H1 (cell line): ENCODE measurements at regions not wholly inside any gene's neighbourhood (a gene's known extent, or its start where the extent isn't known, plus 50 kb on each side); places are given as distances from the start of the nearest gene placed in this dataset.

Source experiments
- CBX8 ChIP-seq: fragments of 300-800, 300-1000 bp; sonication (generic); IDR thresholded peaks from 2 replicates; pipeline ENCODE4 v1.7.1; 2016; ENCODE audit warnings: low read depth, low read length, borderline replicate concordance
- CHD2 ChIP-seq: IDR thresholded peaks from 2 replicates; pipeline ENCODE4 v1.6.1; 2012; ENCODE audit warnings: low read length, improper control_type of control experiment
- E2F6 ChIP-seq: IDR thresholded peaks from 2 replicates; pipeline ENCODE4 v1.6.1; 2012; ENCODE audit warnings: inconsistent platforms
- KDM4A ChIP-seq: IDR thresholded peaks from one replicate; pipeline ENCODE4 v1.7.1; 2012; ENCODE audit warnings: low read depth, mild to moderate bottlenecking, moderate library complexity, low read length, inconsistent platforms; ENCODE audit not compliant: severe bottlenecking
- RFX5 ChIP-seq: IDR thresholded peaks from 2 replicates; pipeline ENCODE4 v1.6.1; 2011; ENCODE audit warnings: low read depth, low read length, improper control_type of control experiment, borderline replicate concordance
- RNF2 ChIP-seq: fragments of 200-900, 300-1000 bp; sonication (generic); IDR thresholded peaks from 2 replicates; pipeline ENCODE4 v1.7.1; 2016; ENCODE audit warnings: borderline replicate concordance, low read depth, mild to moderate bottlenecking, antibody characterized with exemption, low read length; ENCODE audit not compliant: poor library complexity, severe bottlenecking; ENCODE audit errors: missing control alignments
- USF2 ChIP-seq: IDR thresholded peaks from 2 replicates; pipeline ENCODE4 v1.6.1; 2011; ENCODE audit warnings: low read length, improper control_type of control experiment

GRCh38 chr16:35713762-35714650 is 2254.6 kb downstream of the TP53TG3F start (continued):
- no peak for TF ChIP-seq E2F6
- TF ChIP-seq KDM4A, result no peak
- no peak for TF ChIP-seq CBX8
- no peak for TF ChIP-seq RNF2
- TF ChIP-seq RFX5, result no peak
- TF ChIP-seq CHD2, result no peak
- TF ChIP-seq USF2, result no peak
